ENCODE measurements at regions not wholly inside any gene's neighbourhood (a gene's known extent, or its start where the extent isn't known, plus 50 kb on each side); places are given as distances from the start of the nearest gene placed in this dataset.

DNA sequence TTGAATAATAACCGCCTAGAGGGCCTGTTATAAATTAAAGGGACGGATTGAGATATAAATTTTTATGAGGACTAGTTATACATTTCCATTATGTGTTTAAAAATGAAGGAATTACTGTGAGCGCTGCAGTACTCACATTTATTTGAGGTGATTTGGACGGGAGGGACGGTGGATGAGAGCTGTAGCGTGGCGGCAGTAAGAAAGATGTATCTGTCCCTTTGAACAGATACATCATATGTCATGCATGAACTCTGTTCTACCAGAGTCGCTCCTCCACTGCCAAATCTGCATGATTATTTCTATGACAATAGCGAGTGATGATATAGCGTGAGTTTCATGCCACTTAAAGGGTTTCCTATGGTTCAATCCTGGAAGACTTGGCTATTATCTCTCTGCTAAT, 538.8 kb downstream of the MCTP2 start:
- TF ChIP-seq, protein P1, sequence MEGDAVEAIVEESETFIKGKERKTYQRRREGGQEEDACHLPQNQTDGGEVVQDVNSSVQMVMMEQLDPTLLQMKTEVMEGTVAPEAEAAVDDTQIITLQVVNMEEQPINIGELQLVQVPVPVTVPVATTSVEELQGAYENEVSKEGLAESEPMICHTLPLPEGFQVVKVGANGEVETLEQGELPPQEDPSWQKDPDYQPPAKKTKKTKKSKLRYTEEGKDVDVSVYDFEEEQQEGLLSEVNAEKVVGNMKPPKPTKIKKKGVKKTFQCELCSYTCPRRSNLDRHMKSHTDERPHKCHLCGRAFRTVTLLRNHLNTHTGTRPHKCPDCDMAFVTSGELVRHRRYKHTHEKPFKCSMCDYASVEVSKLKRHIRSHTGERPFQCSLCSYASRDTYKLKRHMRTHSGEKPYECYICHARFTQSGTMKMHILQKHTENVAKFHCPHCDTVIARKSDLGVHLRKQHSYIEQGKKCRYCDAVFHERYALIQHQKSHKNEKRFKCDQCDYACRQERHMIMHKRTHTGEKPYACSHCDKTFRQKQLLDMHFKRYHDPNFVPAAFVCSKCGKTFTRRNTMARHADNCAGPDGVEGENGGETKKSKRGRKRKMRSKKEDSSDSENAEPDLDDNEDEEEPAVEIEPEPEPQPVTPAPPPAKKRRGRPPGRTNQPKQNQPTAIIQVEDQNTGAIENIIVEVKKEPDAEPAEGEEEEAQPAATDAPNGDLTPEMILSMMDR (IDR thresholded peaks at IDR 0.05), result no peak
- no peak for TF ChIP-seq POLR2A (IDR thresholded peaks at IDR 0.05)
